ENCODE measurements at regions not wholly inside any gene's neighbourhood (a gene's known extent, or its start where the extent isn't known, plus 50 kb on each side); places are given as distances from the start of the nearest gene placed in this dataset.

GRCh38 chr3:174419216-174419615 is 439.9 kb upstream of the NAALADL2 start:
- no peak for TF ChIP-seq RAD21 (IDR thresholded peaks at IDR 0.05; ENCODE audit: low read depth)
- TF ChIP-seq REST (IDR thresholded peaks at IDR 0.05; ENCODE audit: low read depth): no peak
- TF ChIP-seq EGR1 (IDR thresholded peaks at IDR 0.05): no peak
- TF ChIP-seq EP300 (IDR thresholded peaks at IDR 0.05; ENCODE audit: borderline replicate concordance): no peak
- TF ChIP-seq MAX (IDR thresholded peaks at IDR 0.05): no peak
- TF ChIP-seq TCF12 (IDR thresholded peaks at IDR 0.05; ENCODE audit: low read depth): no peak
- TF ChIP-seq CEBPB (IDR thresholded peaks at IDR 0.05): no peak
- TF ChIP-seq NFIC (IDR thresholded peaks at IDR 0.05): no peak
- TF ChIP-seq USF1 (IDR thresholded peaks at IDR 0.05): no peak
- TF ChIP-seq YY1 (IDR thresholded peaks at IDR 0.05; ENCODE audit: low read depth): no peak
- no peak for TF ChIP-seq ZBTB7A (IDR thresholded peaks at IDR 0.05; ENCODE audit: low read depth)
- no peak for TF ChIP-seq FOXM1 (IDR thresholded peaks at IDR 0.05; ENCODE audit: borderline replicate concordance, low read depth)
